ENCODE measurements at regions not wholly inside any gene's neighbourhood (a gene's known extent, or its start where the extent isn't known, plus 50 kb on each side); places are given as distances from the start of the nearest gene placed in this dataset.

GRCh38 chr13:34230271-34230670 lies 412.3 kb downstream of the RFC3 start:
- Histone ChIP-seq H3K36me3 (ENCODE audit: control insufficient read depth in 1 of 2, insufficient read depth in 2 of 2, low read length in 2 of 2) (no peaks in the 10 kb centered on the region), H3K4me3 (ENCODE audit: low read depth in 1 of 2, low read length in 2 of 2) (no peak overlapping the region), H3K27ac (ENCODE audit: low read depth, low read length) (no peak overlapping the region), H3K9me3 (ENCODE audit: control insufficient read depth in 1 of 2, low read length in 2 of 2) (no peaks in the 10 kb centered on the region), H3K4me1 (ENCODE audit: control insufficient read depth in 1 of 2, insufficient read depth in 2 of 2, low read length in 2 of 2) (no peaks in the 10 kb centered on the region), H3K9ac (ENCODE audit: low read depth in 1 of 2, low read length in 2 of 2) (no peak overlapping the region), H3K27me3 (ENCODE audit: control insufficient read depth in 1 of 2, insufficient read depth in 2 of 2, low read length in 2 of 2) (no peaks in the 10 kb centered on the region)

GRCh38 chr13:34241332-34241731 lies 423.4 kb downstream of the RFC3 start:
- Histone ChIP-seq H3K27me3 (ENCODE audit: control insufficient read depth in 1 of 2, insufficient read depth in 2 of 2, low read length in 2 of 2) (no peaks in the 10 kb centered on the region), H3K4me1 (ENCODE audit: control insufficient read depth in 1 of 2, insufficient read depth in 2 of 2, low read length in 2 of 2) (no peaks in the 10 kb centered on the region), H3K4me3 (ENCODE audit: low read depth in 1 of 2, low read length in 2 of 2) (no peak overlapping the region), H3K27ac (ENCODE audit: low read depth, low read length) (no peak overlapping the region), H3K9me3 (ENCODE audit: control insufficient read depth in 1 of 2, low read length in 2 of 2) (no peaks in the 10 kb centered on the region), H3K9ac (ENCODE audit: low read depth in 1 of 2, low read length in 2 of 2) (no peak overlapping the region), H3K36me3 (ENCODE audit: control insufficient read depth in 1 of 2, insufficient read depth in 2 of 2, low read length in 2 of 2) (no peaks in the 10 kb centered on the region)

- Histone ChIP-seq H3K27me3 (ENCODE audit: control insufficient read depth in 1 of 2, insufficient read depth in 2 of 2, low read length in 2 of 2) (no peaks in the 10 kb centered on the region), H3K9me3 (ENCODE audit: control insufficient read depth in 1 of 2, low read length in 2 of 2) (no peaks in the 10 kb centered on the region), H3K4me3 (ENCODE audit: low read depth in 1 of 2, low read length in 2 of 2) (no peak overlapping the region), H3K27ac (ENCODE audit: low read depth, low read length) (no peak overlapping the region), H3K4me1 (ENCODE audit: control insufficient read depth in 1 of 2, insufficient read depth in 2 of 2, low read length in 2 of 2) (no peaks in the 10 kb centered on the region), H3K36me3 (ENCODE audit: control insufficient read depth in 1 of 2, insufficient read depth in 2 of 2, low read length in 2 of 2) (no peaks in the 10 kb centered on the region), H3K9ac (ENCODE audit: low read depth in 1 of 2, low read length in 2 of 2) (no peak overlapping the region)
Observed at GRCh38 chr13:34243403-34243802, 425.5 kb downstream of the RFC3 start.

GRCh38 chr13:34246511-34246910 lies 428.6 kb downstream of the RFC3 start:
- H3K9me3 ChIP-seq (ENCODE audit: control insufficient read depth in 1 of 2, low read length in 2 of 2), result no peaks in the 10 kb centered on the region
- no peak overlapping the region for H3K4me3 ChIP-seq (ENCODE audit: low read depth in 1 of 2, low read length in 2 of 2)
- no peak overlapping the region for H3K27ac ChIP-seq (ENCODE audit: low read depth, low read length)
- no peaks in the 10 kb centered on the region for H3K27me3 ChIP-seq (ENCODE audit: control insufficient read depth in 1 of 2, insufficient read depth in 2 of 2, low read length in 2 of 2)
- no peaks in the 10 kb centered on the region for H3K4me1 ChIP-seq (ENCODE audit: control insufficient read depth in 1 of 2, insufficient read depth in 2 of 2, low read length in 2 of 2)
- no peak overlapping the region for H3K9ac ChIP-seq (ENCODE audit: low read depth in 1 of 2, low read length in 2 of 2)
- H3K36me3 ChIP-seq (ENCODE audit: control insufficient read depth in 1 of 2, insufficient read depth in 2 of 2, low read length in 2 of 2), result no peaks in the 10 kb centered on the region

GRCh38 chr13:34247596-34247995 lies 429.6 kb downstream of the RFC3 start:
- Histone ChIP-seq H3K9ac (ENCODE audit: low read depth in 1 of 2, low read length in 2 of 2) (no peak overlapping the region), H3K4me1 (ENCODE audit: control insufficient read depth in 1 of 2, insufficient read depth in 2 of 2, low read length in 2 of 2) (no peaks in the 10 kb centered on the region), H3K27me3 (ENCODE audit: control insufficient read depth in 1 of 2, insufficient read depth in 2 of 2, low read length in 2 of 2) (no peaks in the 10 kb centered on the region), H3K27ac (ENCODE audit: low read depth, low read length) (no peak overlapping the region), H3K4me3 (ENCODE audit: low read depth in 1 of 2, low read length in 2 of 2) (no peak overlapping the region), H3K9me3 (ENCODE audit: control insufficient read depth in 1 of 2, low read length in 2 of 2) (no peaks in the 10 kb centered on the region), H3K36me3 (ENCODE audit: control insufficient read depth in 1 of 2, insufficient read depth in 2 of 2, low read length in 2 of 2) (no peaks in the 10 kb centered on the region)

- Histone ChIP-seq H3K4me1 (ENCODE audit: control insufficient read depth in 1 of 2, insufficient read depth in 2 of 2, low read length in 2 of 2) (no peaks in the 10 kb centered on the region), H3K4me3 (ENCODE audit: low read depth in 1 of 2, low read length in 2 of 2) (no peak overlapping the region), H3K27me3 (ENCODE audit: control insufficient read depth in 1 of 2, insufficient read depth in 2 of 2, low read length in 2 of 2) (no peaks in the 10 kb centered on the region), H3K9me3 (ENCODE audit: control insufficient read depth in 1 of 2, low read length in 2 of 2) (no peaks in the 10 kb centered on the region), H3K27ac (ENCODE audit: low read depth, low read length) (no peak overlapping the region), H3K36me3 (ENCODE audit: control insufficient read depth in 1 of 2, insufficient read depth in 2 of 2, low read length in 2 of 2) (no peaks in the 10 kb centered on the region), H3K9ac (ENCODE audit: low read depth in 1 of 2, low read length in 2 of 2) (no peak overlapping the region)
Observed at GRCh38 chr13:34249546-34250039, 431.6 kb downstream of the RFC3 start.

- Histone ChIP-seq H3K4me1 (ENCODE audit: control insufficient read depth in 1 of 2, insufficient read depth in 2 of 2, low read length in 2 of 2) (no peaks in the 10 kb centered on the region), H3K27ac (ENCODE audit: low read depth, low read length) (no peak overlapping the region), H3K9me3 (ENCODE audit: control insufficient read depth in 1 of 2, low read length in 2 of 2) (no peaks in the 10 kb centered on the region), H3K4me3 (ENCODE audit: low read depth in 1 of 2, low read length in 2 of 2) (no peak overlapping the region), H3K27me3 (ENCODE audit: control insufficient read depth in 1 of 2, insufficient read depth in 2 of 2, low read length in 2 of 2) (no peaks in the 10 kb centered on the region), H3K9ac (ENCODE audit: low read depth in 1 of 2, low read length in 2 of 2) (no peak overlapping the region), H3K36me3 (ENCODE audit: control insufficient read depth in 1 of 2, insufficient read depth in 2 of 2, low read length in 2 of 2) (no peaks in the 10 kb centered on the region)
Observed at GRCh38 chr13:34250151-34250670, 432.3 kb downstream of the RFC3 start.

- Histone ChIP-seq H3K4me3 (ENCODE audit: low read depth in 1 of 2, low read length in 2 of 2) (no peak overlapping the region), H3K9me3 (ENCODE audit: control insufficient read depth in 1 of 2, low read length in 2 of 2) (no peaks in the 10 kb centered on the region), H3K27ac (ENCODE audit: low read depth, low read length) (no peak overlapping the region), H3K4me1 (ENCODE audit: control insufficient read depth in 1 of 2, insufficient read depth in 2 of 2, low read length in 2 of 2) (no peaks in the 10 kb centered on the region), H3K27me3 (ENCODE audit: control insufficient read depth in 1 of 2, insufficient read depth in 2 of 2, low read length in 2 of 2) (no peaks in the 10 kb centered on the region), H3K36me3 (ENCODE audit: control insufficient read depth in 1 of 2, insufficient read depth in 2 of 2, low read length in 2 of 2) (no peaks in the 10 kb centered on the region), H3K9ac (ENCODE audit: low read depth in 1 of 2, low read length in 2 of 2) (no peak overlapping the region)
Observed at GRCh38 chr13:34254366-34254765, 436.4 kb downstream of the RFC3 start.

- Histone ChIP-seq H3K4me1 (ENCODE audit: control insufficient read depth in 1 of 2, insufficient read depth in 2 of 2, low read length in 2 of 2) (no peaks in the 10 kb centered on the region), H3K36me3 (ENCODE audit: control insufficient read depth in 1 of 2, insufficient read depth in 2 of 2, low read length in 2 of 2) (no peaks in the 10 kb centered on the region), H3K9me3 (ENCODE audit: control insufficient read depth in 1 of 2, low read length in 2 of 2) (no peaks in the 10 kb centered on the region), H3K27ac (ENCODE audit: low read depth, low read length) (no peak overlapping the region), H3K4me3 (ENCODE audit: low read depth in 1 of 2, low read length in 2 of 2) (no peak overlapping the region), H3K9ac (ENCODE audit: low read depth in 1 of 2, low read length in 2 of 2) (no peak overlapping the region), H3K27me3 (ENCODE audit: control insufficient read depth in 1 of 2, insufficient read depth in 2 of 2, low read length in 2 of 2) (no peaks in the 10 kb centered on the region)
Observed at GRCh38 chr13:34255711-34256110, 437.8 kb downstream of the RFC3 start.

GRCh38 chr13:34256236-34256635 lies 438.3 kb downstream of the RFC3 start:
- Histone ChIP-seq H3K36me3 (ENCODE audit: control insufficient read depth in 1 of 2, insufficient read depth in 2 of 2, low read length in 2 of 2) (no peaks in the 10 kb centered on the region), H3K27me3 (ENCODE audit: control insufficient read depth in 1 of 2, insufficient read depth in 2 of 2, low read length in 2 of 2) (no peaks in the 10 kb centered on the region), H3K9ac (ENCODE audit: low read depth in 1 of 2, low read length in 2 of 2) (no peak overlapping the region), H3K4me3 (ENCODE audit: low read depth in 1 of 2, low read length in 2 of 2) (no peak overlapping the region), H3K4me1 (ENCODE audit: control insufficient read depth in 1 of 2, insufficient read depth in 2 of 2, low read length in 2 of 2) (no peaks in the 10 kb centered on the region), H3K27ac (ENCODE audit: low read depth, low read length) (no peak overlapping the region), H3K9me3 (ENCODE audit: control insufficient read depth in 1 of 2, low read length in 2 of 2) (no peaks in the 10 kb centered on the region)

GRCh38 chr13:34257966-34258365 lies 440.0 kb downstream of the RFC3 start:
- H3K9me3 ChIP-seq (ENCODE audit: control insufficient read depth in 1 of 2, low read length in 2 of 2), result no peaks in the 10 kb centered on the region
- no peak overlapping the region for H3K9ac ChIP-seq (ENCODE audit: low read depth in 1 of 2, low read length in 2 of 2)
- H3K27me3 ChIP-seq (ENCODE audit: control insufficient read depth in 1 of 2, insufficient read depth in 2 of 2, low read length in 2 of 2), result no peaks in the 10 kb centered on the region
- no peaks in the 10 kb centered on the region for H3K4me1 ChIP-seq (ENCODE audit: control insufficient read depth in 1 of 2, insufficient read depth in 2 of 2, low read length in 2 of 2)
- H3K27ac ChIP-seq (ENCODE audit: low read depth, low read length), result no peak overlapping the region
- H3K4me3 ChIP-seq (ENCODE audit: low read depth in 1 of 2, low read length in 2 of 2), result no peak overlapping the region
- H3K36me3 ChIP-seq (ENCODE audit: control insufficient read depth in 1 of 2, insufficient read depth in 2 of 2, low read length in 2 of 2), result no peaks in the 10 kb centered on the region

All from duodenal mucosa (tissue), 2 donors.